ENCODE measurements at regions not wholly inside any gene's neighbourhood (a gene's known extent, or its start where the extent isn't known, plus 50 kb on each side); places are given as distances from the start of the nearest gene placed in this dataset.

DNA sequence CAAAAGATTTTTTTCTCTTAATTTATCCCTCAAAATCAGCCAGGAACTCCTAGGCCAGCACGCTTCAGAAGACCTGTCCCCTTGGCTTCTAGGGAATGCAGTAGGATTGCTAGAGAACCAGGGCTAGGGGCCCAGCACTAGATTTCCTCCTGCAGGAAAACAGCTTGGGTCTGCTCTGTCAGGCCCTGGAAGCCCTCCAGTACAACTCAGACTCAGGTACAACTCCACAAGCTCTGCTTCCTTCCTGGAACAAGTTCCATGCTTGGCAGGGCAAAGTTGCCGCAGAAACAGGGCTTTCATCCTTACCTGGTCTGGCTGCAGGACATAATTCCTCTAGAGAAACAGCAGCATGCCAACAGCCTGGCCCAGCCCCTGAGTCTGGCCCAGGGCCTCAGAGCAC, 96.1 kb upstream of the CTNNB1 start:
- no peak for DNase-seq (ENCODE audit: low spot score)

DNA sequence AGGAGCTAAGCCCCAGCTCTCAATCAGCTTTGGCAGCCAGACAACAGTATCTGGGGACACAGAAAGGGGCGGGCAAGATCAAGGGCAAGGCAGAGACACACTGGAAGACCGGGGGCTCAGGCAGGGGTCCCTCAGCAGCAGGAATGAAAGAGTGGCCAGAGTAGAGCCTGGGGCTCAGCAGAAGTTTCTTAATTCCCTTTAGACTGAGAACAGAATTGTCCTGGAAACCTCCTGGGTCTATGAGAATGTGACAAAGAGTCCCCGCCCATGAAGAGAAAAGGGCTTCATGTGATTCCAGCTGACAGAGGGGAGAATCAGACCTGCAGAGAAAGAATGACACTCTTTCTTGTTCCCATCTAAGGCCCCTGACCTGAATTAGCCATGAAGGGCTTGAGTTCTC, 95.2 kb upstream of the CTNNB1 start:
- DNase-seq (ENCODE audit: low spot score): no peak

DNA sequence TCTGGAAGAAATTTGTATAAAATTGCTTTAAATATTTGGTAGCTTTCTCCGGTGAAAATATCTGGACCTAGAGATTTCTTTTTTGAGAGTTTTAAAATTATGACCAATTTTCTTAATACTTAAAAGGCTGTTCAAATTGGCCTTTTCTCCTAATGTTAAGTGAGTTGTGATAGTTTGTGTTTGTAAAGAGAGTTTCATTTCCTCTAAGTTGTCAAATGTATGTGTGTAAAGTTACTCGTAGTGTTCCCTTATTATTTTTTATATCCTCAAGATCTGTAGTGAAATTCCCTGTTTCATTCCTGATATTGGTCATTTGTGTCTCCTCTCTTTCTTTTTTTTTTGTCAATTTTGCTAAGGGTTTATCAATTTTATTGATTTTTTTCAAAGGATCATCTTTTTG, 92.6 kb upstream of the CTNNB1 start:
- no peak for DNase-seq (ENCODE audit: low spot score)

DNA sequence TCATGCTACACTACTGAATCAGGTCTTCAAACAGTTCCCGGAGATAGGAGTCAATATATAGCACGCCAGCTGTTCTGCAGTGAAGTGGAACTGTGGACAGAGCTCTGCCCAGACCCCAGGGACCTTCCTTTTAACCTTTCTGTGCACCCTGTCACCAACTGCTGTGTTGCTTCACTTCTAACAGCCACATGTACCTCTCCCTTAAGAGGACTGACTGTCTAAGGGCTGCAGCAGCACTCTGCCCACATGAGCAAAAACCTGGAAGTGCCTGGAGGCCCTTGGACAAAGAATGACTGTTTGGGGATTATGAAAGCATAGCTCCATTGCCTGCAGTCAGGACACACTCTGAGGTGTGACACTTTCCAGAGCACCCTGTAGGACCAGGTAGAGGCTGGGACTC, 88.3 kb upstream of the CTNNB1 start:
- no peak for DNase-seq (ENCODE audit: low spot score)

DNA sequence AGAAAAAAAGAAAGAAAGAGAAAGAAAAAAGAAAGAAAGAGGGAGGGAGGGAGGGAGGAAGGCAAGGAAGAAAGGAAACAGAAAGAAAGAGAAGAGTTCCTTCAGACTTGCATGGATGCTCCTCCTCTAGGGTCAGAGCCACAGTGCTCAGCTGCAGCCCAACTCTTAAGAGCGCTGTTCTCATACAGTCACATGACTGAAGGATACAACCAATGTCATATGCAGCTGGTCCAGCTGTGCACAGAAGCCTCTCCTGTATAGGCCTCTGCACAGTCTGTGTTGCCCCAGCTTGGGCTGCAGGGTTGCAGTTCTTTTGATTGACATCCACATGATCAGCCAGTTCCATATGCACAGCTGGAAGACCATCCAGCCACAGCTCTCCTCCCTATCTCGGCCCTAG, 86.8 kb upstream of the CTNNB1 start:
- DNase-seq (ENCODE audit: low spot score): no peak

DNA sequence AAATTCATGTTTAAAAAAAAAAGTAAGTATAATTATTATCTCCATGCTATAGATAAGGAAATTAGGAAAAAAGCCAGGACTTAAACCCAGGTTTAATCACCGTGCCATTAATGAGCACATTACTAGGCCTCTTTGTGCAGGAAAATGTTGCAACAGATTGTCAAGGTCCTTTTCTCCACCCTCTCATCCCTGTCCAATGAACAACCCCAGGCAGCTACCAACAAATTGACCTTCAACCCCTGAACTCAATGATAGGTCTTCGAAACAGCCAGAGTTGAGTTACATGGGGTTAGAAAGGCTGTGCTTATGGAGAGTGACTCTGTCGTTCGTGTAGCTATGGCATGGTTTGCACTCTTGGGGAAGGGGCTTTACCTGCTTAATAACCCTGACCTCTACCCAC, 84.2 kb upstream of the CTNNB1 start:
- DNase-seq (ENCODE audit: low spot score): no peak

DNA sequence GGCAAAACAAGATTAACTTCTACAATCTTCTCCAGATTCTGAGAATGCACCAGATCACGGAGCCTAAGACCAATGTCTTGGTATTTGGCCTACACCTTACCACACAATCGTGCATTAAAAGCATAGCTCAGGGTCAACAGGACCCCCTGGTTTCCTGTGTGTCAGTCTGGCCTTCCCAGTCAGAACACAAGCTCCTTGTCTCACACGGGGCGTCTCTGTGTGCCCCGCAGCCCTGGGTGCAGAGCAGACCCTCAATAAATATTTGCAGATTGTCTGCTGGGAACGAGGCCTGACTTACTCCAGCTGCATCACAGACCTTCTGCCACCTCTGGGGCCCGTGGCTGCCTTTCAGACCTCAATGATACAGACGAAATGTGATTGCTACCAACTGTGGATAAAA, 82.5 kb upstream of the CTNNB1 start:
- no peak for DNase-seq (ENCODE audit: low spot score)

DNA sequence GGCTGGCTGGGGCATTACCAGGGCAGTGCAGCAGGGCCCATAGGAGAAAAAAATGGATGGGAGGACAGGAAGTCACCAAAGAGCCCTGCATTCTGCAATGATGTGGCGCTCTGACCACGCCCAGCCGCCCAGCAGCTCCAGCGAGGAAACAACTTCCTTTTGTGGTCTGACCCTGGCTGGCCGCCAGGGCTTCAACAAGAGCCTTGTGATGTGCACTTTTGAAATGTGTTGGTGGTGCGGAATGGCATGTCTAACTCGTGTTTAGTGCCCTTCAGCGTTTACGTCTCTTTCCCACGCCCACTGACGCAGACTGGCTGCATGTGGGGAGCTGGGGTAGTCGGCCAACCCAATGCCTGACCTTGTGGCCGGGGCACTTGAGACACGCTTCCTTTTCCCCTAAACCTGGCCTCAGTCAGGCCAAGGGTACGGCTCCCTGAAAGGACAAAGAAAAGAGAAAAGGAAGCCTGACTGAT, 81.9 kb upstream of the CTNNB1 start:
- peak; percentile 21 for DNase-seq (ENCODE audit: low spot score)

DNA sequence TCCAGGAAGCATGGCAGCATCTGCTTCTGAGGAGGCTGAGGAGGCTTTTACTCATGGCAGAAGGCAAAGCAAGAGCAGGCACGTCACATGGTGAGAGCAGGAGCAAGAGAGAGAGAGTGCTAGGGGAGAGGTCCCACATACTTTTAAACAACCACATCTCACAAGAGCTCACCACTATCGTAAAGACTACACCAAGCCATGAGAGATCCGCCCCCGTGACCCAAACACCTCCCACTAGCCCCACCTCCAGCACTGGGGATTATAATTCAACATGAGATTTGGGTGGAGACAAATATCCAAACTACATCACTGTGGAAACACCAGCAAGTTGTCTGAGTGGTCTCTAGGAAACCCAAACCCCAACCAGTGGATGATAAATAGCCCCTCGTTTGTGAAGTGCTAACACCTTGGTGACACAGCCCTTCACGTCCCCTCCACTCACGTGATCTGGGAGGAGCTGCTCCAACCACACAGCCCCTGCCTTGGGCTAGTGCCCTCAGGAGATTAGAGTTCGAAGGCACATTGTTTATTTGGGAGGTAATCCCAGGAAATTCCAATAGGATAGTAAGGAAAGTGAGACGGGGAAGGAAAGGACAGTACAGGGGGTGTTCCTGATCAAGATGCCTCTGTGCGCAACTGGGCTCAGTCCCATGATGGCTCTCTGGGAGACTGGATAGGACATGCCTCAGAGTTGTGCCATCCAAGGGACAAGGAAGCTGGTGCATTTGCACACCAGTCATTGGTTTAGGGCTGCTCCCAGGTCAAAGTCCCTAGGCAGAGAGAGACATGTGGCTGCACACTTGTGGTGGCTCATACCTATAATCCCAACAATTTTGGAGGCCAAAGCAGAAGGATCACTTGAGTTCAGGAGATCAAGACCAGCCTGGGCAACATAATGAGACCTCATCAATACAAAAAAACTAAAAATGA, 80.6 kb upstream of the CTNNB1 start:
- no peak for DNase-seq (ENCODE audit: low spot score)

DNA sequence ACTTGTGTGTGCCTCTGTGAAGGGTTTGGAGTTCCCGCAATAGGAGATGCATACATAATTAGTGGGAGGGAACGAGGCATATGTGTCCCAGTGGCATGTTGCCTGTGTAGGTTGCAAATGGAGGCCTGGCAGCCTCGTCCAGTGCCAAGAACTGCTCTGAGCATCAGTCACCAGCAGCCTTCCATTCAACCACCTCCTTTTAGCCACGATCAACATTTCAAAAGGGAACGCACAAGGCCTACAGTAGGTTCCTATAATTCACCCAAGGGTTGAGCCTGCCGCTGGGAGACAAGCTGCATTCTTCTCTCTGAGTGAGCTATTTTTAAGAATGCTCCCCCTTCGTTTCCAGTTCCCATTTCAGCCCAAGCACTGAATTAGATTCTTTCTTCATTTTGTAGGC, 78.8 kb upstream of the CTNNB1 start:
- DNase-seq (ENCODE audit: low spot score): no peak

DNA sequence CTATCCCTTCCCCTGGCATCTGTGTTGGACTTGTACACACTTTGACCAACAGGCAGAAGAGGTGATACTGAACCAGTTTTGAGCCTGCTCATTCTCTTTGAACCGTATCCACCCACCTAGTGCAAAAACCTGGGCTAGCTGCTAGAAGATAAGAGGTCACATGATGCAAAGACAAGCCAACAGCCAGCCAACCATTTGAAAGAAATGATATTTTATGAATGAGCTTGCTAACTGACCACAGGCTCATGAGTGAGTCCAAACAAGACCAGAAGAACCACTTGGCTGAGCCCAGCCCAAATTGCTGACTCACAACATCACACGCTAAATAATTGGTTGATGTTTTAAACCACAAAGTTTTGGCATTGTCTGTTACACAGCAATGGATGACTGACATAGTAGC, 74.0 kb upstream of the CTNNB1 start:
- no peak for DNase-seq (ENCODE audit: low spot score)

DNA sequence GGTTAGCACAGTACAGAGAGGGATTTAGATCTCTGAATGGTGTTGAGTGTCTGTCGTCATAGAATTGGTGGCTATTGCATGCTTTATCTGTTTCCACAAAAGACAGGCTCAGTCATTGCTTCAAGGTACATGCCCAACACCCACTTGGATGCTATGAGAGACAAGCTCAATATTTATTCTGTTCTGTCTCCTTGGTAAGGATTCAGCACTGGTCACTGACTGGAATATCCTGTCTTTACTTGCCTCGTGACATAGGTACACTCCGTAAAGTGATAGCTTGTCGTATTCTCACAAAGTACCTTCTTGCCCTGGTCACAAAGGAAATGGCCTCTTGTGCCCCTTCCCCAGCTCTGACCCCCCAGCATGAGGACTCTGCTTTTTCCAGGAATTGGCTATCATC, 72.8 kb upstream of the CTNNB1 start:
- DNase-seq (ENCODE audit: low spot score): no peak

DNA sequence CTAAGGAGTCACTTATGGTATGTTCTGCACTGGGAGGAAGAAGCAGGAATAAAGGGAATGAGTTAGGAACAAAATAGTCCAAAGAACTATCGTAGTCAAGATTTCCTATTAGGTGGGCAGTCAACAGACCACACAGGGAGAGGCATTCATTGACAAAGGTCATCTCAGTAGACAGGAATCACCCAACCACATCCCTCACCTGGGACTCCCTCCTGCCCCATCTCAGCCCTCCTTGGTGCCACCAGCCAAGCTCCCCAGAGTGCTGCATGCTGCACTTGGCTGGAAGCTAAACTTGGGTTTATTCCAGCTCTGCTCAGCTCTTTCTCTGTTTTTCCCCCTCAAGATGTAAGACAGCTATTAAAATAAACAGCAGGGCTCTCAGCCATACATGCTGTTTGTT, 72.3 kb upstream of the CTNNB1 start:
- no peak for DNase-seq (ENCODE audit: low spot score)

DNA sequence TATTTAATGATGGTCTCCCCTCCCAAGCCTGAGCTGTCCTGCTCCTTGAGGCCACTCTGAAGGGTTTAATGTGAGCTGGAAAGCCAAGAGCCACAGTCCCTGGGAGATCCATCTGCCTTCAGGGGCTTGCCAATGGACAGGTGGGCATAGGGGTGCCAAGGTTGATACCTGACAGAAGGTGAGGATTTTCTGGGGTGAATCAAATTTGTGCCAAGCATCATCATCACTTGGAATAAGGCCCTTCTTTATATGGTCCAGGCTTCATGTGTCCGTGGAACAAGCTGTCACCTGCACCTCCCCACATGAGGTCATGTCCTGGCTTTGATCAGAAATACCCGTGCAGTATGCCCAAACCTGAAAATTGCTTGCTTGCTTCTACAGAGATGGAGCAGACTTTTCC, 71.9 kb upstream of the CTNNB1 start:
- DNase-seq (ENCODE audit: low spot score): no peak

DNA sequence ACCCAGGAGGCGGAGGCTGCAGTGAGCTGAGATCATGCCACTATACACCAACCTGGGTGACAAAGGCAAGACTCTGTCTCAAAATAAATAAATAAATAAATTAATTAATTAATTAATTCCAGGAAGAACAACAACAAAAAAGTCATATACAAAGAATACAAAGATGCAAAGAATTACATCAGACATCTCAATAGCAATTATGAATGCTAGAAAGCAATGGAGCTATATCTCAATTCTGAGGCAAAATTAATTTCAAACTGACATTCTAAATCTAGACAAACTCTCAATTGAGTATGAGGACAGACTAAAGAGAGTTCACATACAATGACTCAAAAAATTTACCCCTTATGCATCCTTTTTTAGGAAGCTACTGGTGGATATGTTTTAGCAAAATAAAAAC, 69.6 kb upstream of the CTNNB1 start:
- no peak for DNase-seq (ENCODE audit: low spot score)

DNA sequence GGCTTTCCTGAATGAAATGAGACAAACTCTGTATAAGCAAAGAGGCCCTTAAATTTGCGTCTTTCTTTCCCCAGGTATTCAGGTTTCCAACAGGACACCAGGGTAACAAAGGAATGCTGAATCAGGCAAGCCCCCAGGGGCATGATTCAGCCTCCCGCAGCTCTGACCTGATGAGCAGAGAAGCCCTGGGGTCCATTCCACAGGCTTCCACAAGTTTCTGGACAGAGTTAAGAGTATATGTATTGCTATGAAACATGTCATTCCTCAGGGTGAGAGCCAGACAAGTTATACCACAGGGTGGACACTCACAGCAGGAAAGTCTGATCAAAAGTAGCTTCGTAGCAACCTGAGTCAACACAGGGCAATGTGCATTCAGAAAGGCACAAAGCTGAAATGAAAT, 68.1 kb upstream of the CTNNB1 start:
- no peak for DNase-seq (ENCODE audit: low spot score)

DNA sequence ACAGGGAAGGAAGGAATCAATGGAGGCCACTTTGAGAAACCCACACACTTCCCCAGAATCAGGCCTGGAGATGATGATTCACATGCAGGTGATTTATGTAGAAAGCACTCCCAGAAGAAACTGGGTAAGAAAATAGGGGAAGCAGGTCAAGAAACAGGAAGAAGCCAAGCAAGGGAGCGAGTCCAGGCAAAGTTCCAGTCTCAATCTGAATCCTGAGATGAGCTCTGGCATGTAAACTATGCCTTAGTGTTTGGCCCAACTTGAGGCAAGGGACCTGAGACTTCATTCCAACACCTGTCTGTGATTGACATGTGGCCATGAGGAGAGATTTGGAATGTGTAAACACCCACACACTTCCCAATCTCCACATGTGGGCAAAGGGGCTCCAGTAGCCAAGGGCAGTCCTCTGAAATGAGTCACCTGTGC, 61.6 kb upstream of the CTNNB1 start:
- DNase-seq (ENCODE audit: low spot score): no peak

DNA sequence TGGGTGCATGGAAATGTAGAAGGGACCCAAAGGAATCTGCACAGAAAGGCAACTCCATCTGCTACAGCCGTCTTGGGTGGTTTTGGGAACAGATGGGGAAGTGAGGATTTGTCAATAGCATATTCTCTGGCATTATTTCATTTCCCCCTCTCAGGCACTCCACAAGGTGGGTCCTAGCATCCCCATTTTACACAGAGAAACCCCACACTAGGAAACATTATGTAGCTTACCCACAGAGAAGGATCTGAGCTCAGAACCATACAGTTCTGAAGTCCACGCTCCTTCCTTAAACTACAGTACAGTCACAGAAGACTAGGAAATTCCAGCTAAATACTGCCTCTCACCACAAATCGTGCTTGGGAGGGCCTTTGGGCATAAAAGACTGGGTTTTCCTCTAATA, 61.2 kb upstream of the CTNNB1 start:
- DNase-seq (ENCODE audit: low spot score): no peak

DNA sequence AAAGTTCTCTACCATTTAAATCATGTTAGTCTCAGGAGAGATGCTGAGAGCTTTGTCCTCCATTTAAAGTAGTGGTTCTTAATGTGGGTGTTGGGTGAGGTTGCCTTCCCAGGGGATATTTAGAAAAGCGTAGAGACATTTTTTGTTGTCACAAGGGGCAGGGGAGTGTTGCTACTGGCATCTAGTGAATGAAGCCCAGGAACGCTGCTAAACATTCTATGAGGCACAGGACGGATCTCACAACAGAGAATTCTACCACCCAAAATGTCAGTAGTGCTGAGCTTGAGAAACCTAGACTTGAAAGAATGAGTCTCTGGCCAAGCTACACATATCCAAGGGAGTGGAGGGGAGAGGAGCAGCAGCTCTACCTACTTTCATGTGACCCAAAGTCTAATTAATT, 60.7 kb upstream of the CTNNB1 start:
- no peak for DNase-seq (ENCODE audit: low spot score)

DNA sequence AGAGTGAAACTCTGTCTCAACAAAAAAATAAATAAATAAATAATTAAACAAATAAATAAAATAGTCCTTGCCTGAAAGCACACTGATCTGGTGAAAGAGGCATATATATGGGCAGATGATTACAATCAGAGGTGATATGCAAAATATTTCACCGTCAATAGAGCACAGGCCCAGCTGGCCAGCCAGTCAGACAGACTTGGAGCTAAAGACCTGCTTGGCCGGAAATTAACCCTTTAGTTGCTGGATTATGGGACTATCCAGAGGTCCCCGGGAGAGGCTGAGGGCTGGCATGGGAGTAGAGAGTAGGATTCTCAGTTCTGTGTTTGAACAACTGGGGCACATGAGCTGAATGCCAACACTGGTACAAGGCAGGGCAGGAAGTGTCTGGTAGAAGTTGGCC, 59.1 kb upstream of the CTNNB1 start:
- DNase-seq (ENCODE audit: low spot score): no peak

DNA sequence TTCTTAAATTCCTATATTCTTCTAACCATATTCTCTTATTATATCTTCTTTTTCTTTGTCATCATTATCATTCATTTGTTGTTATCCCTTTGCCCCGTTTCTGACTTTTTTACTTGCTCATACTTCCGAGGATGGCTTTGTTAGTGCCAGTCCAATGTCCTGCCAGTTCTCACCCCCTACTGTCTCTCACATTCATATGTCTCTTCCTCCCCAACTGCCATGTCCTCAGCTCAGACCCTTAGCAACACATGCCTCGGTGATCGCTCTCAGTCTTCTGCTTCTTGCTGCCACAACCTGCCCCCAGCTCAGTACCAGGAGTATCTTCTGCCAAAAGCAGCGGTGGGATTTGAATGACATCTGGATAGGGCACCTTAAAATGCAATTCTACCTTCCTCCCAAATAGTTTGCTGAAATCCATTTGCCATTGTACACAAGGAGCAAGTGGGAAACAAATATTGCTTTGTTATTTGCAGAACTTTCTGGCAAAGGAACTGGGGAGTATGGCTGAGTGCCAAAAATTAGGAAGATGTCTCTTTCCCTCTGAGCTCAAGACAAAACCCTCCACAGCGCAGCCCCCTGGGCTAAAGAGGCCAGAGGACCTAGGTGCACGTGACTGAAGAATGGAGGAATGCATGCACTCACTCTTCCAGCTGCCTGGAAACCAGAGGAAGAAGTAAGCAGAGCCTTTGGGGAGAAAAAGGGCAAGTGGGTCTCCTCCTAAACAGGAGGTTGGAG, 57.7 kb upstream of the CTNNB1 start:
- DNase-seq (ENCODE audit: low spot score): no peak

DNA sequence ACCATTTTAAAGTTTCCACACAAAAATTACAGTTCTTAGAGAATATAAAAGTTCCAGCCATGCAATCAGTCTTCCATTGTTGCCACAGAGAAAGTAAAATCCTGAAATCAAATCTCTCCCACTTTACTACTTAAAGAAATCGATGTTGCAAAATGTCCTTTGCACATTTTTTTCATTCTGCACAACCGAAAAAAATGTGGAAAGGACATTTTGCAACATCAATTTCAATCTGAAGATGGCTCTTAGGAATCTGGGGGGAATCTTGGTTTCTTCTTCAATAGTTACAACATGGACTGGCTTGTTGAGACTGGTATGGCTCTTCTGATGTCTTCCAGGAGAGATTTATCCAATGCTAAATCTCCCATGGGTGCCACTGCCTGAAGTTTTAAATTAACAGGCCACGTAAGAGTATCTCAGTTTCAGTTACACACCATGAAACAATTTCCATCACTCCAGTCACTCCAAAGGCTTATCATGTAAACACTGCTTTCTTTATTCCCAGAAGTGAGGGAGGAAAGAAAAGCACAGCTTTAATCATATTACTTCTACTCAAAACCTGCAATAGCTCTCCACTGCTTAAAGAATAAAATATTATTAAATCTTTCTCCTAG, 55.8 kb upstream of the CTNNB1 start:
- no peak for DNase-seq (ENCODE audit: low spot score)

DNA sequence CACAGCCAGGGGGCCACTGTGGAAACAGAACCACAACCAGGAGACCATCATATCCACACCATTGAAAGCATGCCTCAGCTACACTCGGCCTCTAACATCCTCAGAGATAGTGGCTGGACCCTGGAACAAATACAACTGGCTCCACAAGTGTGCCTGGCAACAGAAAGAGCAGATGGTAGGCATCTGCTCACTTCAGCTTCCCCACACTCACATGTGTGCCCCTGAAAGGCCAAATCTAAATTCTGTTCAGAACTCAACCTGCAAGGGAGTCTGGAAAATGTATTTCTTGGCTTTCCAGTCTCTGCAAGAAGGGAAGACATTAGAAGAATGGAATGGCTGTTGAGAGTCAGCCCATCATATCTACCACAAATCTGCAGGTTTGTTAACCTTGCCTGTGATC, 54.7 kb upstream of the CTNNB1 start:
- no peak for DNase-seq (ENCODE audit: low spot score)
